Hepatocyte (in vitro differentiated cells): ENCODE measurements at regions not wholly inside any gene's neighbourhood (a gene's known extent, or its start where the extent isn't known, plus 50 kb on each side); places are given as distances from the start of the nearest gene placed in this dataset.

ENCODE experiments used
- DNase-seq: peaks from one replicate; pipeline ENCODE4 v3.0.0-alpha.2; 2016; ENCODE audit warnings: low spot score
- H2AFZ ChIP-seq: fragments of 200-600 bp; sonication (generic); 2 replicates; pipeline ENCODE4 v1.6.0; 2016; ENCODE audit warnings: antibody characterized with exemption, mild to moderate bottlenecking
- H3K27ac ChIP-seq: fragments of 200-600 bp; sonication (generic); 2 replicates; pipeline ENCODE4 v1.5.1; 2016; ENCODE audit warnings: mild to moderate bottlenecking
- H3K27me3 ChIP-seq: fragments of 200-600 bp; sonication (generic); 2 replicates; pipeline ENCODE4 v1.6.1; 2016
- H3K36me3 ChIP-seq: fragments of 200-600 bp; sonication (generic); replicated peaks from 2 replicates; pipeline ENCODE4 v1.5.1; 2016; ENCODE audit warnings: low read depth; ENCODE audit not compliant: insufficient read depth
- H3K4me1 ChIP-seq: fragments of 200-600 bp; sonication (generic); 2 replicates; pipeline ENCODE4 v1.5.1; 2016; ENCODE audit warnings: mild to moderate bottlenecking, moderate library complexity; ENCODE audit not compliant: insufficient read depth
- H3K4me2 ChIP-seq: fragments of 200-600 bp; sonication (generic); 2 replicates; pipeline ENCODE4 v1.6.0; 2016
- H3K4me3 ChIP-seq: fragments of 200-600 bp; sonication (generic); 2 replicates; pipeline ENCODE4 v1.5.1; 2016; ENCODE audit warnings: mild to moderate bottlenecking
- H3K79me2 ChIP-seq: fragments of 200-600 bp; sonication (generic); 2 replicates; pipeline ENCODE4 v1.6.0; 2017; ENCODE audit warnings: mild to moderate bottlenecking
- H3K9me2 ChIP-seq: fragments of 200-600 bp; sonication (generic); replicated peaks from 2 replicates; pipeline ENCODE4 v1.6.0; 2017; ENCODE audit warnings: mild to moderate bottlenecking; ENCODE audit not compliant: insufficient read depth
- H3K9me3 ChIP-seq: fragments of 200-600 bp; sonication (generic); 2 replicates; pipeline ENCODE4 v1.5.1; 2016; ENCODE audit warnings: low read depth, mild to moderate bottlenecking
- H4K20me1 ChIP-seq: fragments of 200-600 bp; sonication (generic); 2 replicates; pipeline ENCODE4 v1.6.0; 2016; ENCODE audit warnings: mild to moderate bottlenecking; ENCODE audit not compliant: insufficient read depth, poor library complexity, severe bottlenecking
- EZH2 ChIP-seq: fragments of 200-600 bp; sonication (generic); IDR thresholded peaks from 2 replicates; pipeline ENCODE4 v1.6.1; 2016; ENCODE audit warnings: antibody characterized with exemption, mild to moderate bottlenecking, borderline replicate concordance
- EZH2phosphoT487 ChIP-seq: fragments of 200-600 bp; sonication (generic); IDR thresholded peaks from one replicate; pipeline ENCODE4 v1.6.1; 2018; ENCODE audit warnings: antibody characterized with exemption, mild to moderate bottlenecking, low read depth, moderate library complexity; ENCODE audit not compliant: unreplicated experiment, severe bottlenecking
- WGBS: methylation state at CpG from one replicate; pipeline ENCODE4 v1.1.6; 2016; ENCODE audit warnings: low lambda C conversion rate; ENCODE audit errors: missing lambda C conversion rate; 5-methylcytosine and 5-hydroxymethylcytosine counted together
- TF ChIP-seq, protein P1 (sequence below): fragments of 200-600 bp; sonication (generic); IDR thresholded peaks from 2 replicates; pipeline ENCODE4 v1.5.1; 2016; ENCODE audit warnings: antibody characterized with exemption, mild to moderate bottlenecking; ENCODE audit not compliant: poor library complexity

DNA sequence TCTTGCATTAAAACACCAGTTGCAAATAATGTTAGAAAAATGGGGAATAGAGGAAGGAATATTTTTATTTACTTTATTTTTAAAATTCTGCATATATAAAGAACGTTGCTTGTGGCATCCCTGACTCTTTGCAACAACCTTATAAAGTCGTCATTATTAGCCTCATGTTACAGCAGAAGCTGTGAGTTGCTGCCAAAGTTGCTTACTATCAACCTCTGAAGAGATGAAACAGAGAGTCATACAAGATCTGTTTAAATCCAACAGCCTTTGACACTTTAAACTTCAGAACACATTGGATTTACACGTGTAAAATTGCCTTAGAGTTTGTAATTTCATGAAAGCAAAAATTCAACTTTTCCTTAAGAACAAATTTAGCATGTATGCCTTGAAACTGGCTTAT is 221.9 kb downstream of the MRPL39 start:
- no peak for DNase-seq
- WGBS = 55% methylated on average over 3 of the region's 3 CpGs
- no peaks in the 10 kb centered on the region for H3K9me2 ChIP-seq

DNA sequence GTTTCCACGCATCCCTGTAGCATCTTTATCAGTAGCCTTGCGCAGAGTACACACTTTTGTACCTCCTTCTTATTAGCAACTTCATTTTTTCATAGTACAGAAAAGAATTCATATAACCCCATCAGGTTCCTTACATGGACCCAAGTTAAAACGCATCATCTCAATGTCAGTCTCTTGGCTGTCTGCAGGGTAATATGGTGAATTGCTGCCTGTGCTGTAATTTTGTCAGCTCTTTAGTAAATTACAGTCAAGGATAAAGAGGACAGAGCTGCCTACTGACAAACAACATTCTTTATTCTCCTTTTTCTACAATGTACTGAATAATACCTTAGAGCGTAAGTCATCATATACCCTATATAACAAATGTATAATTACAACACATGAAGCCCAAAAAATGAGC is 222.5 kb downstream of the MRPL39 start:
- H3K36me3 ChIP-seq = no peaks in the 10 kb centered on the region
- H3K79me2 ChIP-seq = no peaks in the 10 kb centered on the region
- H3K27me3 ChIP-seq = no peaks in the 10 kb centered on the region
- no peaks in the 10 kb centered on the region for H3K9me2 ChIP-seq
- no peaks in the 10 kb centered on the region for H4K20me1 ChIP-seq
- H3K4me3 ChIP-seq = no peak overlapping the region
- no peaks in the 10 kb centered on the region for H3K4me1 ChIP-seq
- H3K27ac ChIP-seq = no peak overlapping the region
- no peak overlapping the region for H2AFZ ChIP-seq
- no peaks in the 10 kb centered on the region for H3K9me3 ChIP-seq
- H3K4me2 ChIP-seq = no peak overlapping the region
- TF ChIP-seq EZH2 = no peak
- no peak for TF ChIP-seq EZH2phosphoT487
- TF ChIP-seq, protein P1, sequence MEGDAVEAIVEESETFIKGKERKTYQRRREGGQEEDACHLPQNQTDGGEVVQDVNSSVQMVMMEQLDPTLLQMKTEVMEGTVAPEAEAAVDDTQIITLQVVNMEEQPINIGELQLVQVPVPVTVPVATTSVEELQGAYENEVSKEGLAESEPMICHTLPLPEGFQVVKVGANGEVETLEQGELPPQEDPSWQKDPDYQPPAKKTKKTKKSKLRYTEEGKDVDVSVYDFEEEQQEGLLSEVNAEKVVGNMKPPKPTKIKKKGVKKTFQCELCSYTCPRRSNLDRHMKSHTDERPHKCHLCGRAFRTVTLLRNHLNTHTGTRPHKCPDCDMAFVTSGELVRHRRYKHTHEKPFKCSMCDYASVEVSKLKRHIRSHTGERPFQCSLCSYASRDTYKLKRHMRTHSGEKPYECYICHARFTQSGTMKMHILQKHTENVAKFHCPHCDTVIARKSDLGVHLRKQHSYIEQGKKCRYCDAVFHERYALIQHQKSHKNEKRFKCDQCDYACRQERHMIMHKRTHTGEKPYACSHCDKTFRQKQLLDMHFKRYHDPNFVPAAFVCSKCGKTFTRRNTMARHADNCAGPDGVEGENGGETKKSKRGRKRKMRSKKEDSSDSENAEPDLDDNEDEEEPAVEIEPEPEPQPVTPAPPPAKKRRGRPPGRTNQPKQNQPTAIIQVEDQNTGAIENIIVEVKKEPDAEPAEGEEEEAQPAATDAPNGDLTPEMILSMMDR = no peak
- 92% methylated on average over 4 of the region's 4 CpGs for WGBS
- no peak for DNase-seq

More for the DNA sequence above, 221.9 kb downstream of the MRPL39 start:
- Histone ChIP-seq H3K27me3 (no peaks in the 10 kb centered on the region), H3K36me3 (no peaks in the 10 kb centered on the region), H3K4me2 (no peak overlapping the region), H3K79me2 (no peaks in the 10 kb centered on the region), H3K4me1 (no peaks in the 10 kb centered on the region), H3K4me3 (no peak overlapping the region), H3K9me3 (no peaks in the 10 kb centered on the region), H4K20me1 (no peaks in the 10 kb centered on the region), H3K27ac (no peak overlapping the region), H2AFZ (no peak overlapping the region)
- TF ChIP-seq EZH2 (no peak), EZH2phosphoT487 (no peak)
- TF ChIP-seq, protein P1 = no peak

DNA sequence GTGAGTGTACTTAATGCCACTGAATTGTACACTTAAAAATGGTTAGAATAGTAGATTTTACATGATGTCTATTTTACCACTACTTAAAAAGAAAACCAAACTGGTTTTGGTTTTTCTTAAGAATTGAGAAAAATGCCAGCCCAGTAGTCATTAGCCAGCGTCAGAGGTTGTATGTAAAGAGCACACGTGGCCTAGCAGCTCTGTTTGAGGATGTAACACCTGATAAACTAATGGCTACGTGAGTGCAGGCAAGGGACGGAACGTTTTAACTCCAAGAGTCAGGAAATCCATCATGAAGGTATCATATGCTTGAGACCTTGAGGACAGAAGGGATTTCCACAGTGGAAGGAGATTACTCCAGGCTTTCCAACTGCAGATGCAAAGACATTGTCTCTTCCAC is 223.7 kb downstream of the MRPL39 start:
- no peaks in the 10 kb centered on the region for H3K27me3 ChIP-seq
- H3K36me3 ChIP-seq = no peaks in the 10 kb centered on the region
- no peak overlapping the region for H2AFZ ChIP-seq
- no peak overlapping the region for H3K27ac ChIP-seq
- DNase-seq = no peak
- H3K4me2 ChIP-seq = no peak overlapping the region
- H3K4me1 ChIP-seq = no peaks in the 10 kb centered on the region
- no peaks in the 10 kb centered on the region for H4K20me1 ChIP-seq
- TF ChIP-seq EZH2phosphoT487 (no peak), EZH2 (no peak)
- TF ChIP-seq, protein P1 = no peak
- H3K9me3 ChIP-seq = no peaks in the 10 kb centered on the region
- H3K4me3 ChIP-seq = no peak overlapping the region
- 30% methylated on average over 5 of the region's 5 CpGs for WGBS
- H3K9me2 ChIP-seq = no peaks in the 10 kb centered on the region
- H3K79me2 ChIP-seq = no peaks in the 10 kb centered on the region

DNA sequence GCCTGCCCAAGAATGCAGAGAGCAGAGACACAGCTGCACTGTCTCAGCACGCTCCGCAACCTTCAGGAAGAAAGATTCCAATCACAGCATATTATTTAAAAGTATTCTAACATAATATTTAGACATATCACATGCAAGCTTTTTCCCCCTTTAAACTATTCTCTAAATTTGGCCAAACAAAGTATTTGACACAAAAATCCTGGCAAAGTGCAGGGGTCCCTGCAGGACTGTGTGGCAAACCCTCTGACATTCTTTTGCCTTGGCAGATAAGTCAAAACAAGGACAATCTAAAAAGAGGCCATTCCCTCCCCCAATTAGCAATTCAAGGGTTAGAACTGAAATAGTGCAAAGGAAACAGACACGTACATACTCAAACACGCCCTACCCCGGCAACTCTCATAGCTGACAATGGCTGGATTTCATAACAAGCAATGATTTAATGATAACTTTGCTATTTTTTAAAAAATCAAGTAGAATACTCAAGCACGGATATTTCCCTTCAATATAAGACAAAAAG is 225.3 kb downstream of the MRPL39 start:
- TF ChIP-seq EZH2 (no peak), EZH2phosphoT487 (no peak)
- TF ChIP-seq, protein P1 = no peak
- no peak overlapping the region for H3K27ac ChIP-seq
- no peaks in the 10 kb centered on the region for H3K27me3 ChIP-seq
- WGBS = 87% methylated on average over 6 of the region's 6 CpGs
- H3K4me2 ChIP-seq = no peak overlapping the region
- no peaks in the 10 kb centered on the region for H3K79me2 ChIP-seq
- no peak for DNase-seq
- H4K20me1 ChIP-seq = no peaks in the 10 kb centered on the region
- no peak overlapping the region for H2AFZ ChIP-seq
- H3K9me3 ChIP-seq = no peaks in the 10 kb centered on the region
- no peaks in the 10 kb centered on the region for H3K4me1 ChIP-seq
- no peak overlapping the region for H3K4me3 ChIP-seq
- no peaks in the 10 kb centered on the region for H3K9me2 ChIP-seq
- H3K36me3 ChIP-seq = no peaks in the 10 kb centered on the region
